Gastroesophageal sphincter (tissue), 3 donors: ENCODE measurements at regions not wholly inside any gene's neighbourhood (a gene's known extent, or its start where the extent isn't known, plus 50 kb on each side); places are given as distances from the start of the nearest gene placed in this dataset.

ENCODE experiments used
- POLR2AphosphoS5 ChIP-seq: sonication (generic); formaldehyde crosslinking; IDR thresholded peaks from one replicate; pipeline ENCODE4 v1.6.1; 2017; ENCODE audit warnings: antibody characterized with exemption
- TF ChIP-seq, protein P1 (sequence below), 4 experiments: fragments of 200-600 bp in 2 of 4; fragments of 450-650 bp in 2 of 4; sonication (generic) in 1 of 4; IDR thresholded peaks; one replicate each; pipeline ENCODE4 v1.5.1; 2017 to 2019; ENCODE audit warnings: antibody characterized with exemption in 4 of 4, mild to moderate bottlenecking in 2 of 4, moderate library complexity in 2 of 4

DNA sequence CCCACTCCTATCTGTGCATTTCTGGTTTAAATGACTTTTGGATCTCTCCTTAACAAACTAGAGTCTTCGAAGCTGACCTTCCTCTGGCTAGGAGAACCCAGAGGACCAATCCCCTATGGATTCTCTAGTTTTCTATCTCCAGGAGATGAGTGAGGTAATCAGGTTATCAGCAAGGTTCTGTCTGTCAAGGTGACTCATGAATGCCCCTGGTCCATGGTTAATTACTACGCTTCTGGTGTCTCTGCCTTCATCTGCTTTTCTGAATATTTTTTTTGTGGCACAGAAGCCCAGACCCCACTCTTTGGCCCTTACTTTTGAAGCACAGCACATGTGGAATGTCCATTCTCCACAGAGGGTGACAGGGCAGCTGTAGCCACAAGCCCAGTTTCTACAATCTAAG, 897.9 kb upstream of the KLHL29 start:
- no peak for TF ChIP-seq POLR2AphosphoS5
- TF ChIP-seq, protein P1, sequence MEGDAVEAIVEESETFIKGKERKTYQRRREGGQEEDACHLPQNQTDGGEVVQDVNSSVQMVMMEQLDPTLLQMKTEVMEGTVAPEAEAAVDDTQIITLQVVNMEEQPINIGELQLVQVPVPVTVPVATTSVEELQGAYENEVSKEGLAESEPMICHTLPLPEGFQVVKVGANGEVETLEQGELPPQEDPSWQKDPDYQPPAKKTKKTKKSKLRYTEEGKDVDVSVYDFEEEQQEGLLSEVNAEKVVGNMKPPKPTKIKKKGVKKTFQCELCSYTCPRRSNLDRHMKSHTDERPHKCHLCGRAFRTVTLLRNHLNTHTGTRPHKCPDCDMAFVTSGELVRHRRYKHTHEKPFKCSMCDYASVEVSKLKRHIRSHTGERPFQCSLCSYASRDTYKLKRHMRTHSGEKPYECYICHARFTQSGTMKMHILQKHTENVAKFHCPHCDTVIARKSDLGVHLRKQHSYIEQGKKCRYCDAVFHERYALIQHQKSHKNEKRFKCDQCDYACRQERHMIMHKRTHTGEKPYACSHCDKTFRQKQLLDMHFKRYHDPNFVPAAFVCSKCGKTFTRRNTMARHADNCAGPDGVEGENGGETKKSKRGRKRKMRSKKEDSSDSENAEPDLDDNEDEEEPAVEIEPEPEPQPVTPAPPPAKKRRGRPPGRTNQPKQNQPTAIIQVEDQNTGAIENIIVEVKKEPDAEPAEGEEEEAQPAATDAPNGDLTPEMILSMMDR (IDR thresholded peaks at IDR 0.05) = no peak
